Kidney glomerular epithelial cell (primary cell): ENCODE measurements at regions not wholly inside any gene's neighbourhood (a gene's known extent, or its start where the extent isn't known, plus 50 kb on each side); places are given as distances from the start of the nearest gene placed in this dataset.
A peak's percentile ranks its signal among the peaks of the same experiment; 100 is the strongest.

Experiments used
- DNase-seq: peaks from one replicate; lab custom pipeline; 2025; lab: John Stamatoyannopoulos, UW

- DNase-seq: no peak
These were observed 772.2 kb downstream of the LRFN5 start for GRCh38 chr14:42378880-42379279.

DNA sequence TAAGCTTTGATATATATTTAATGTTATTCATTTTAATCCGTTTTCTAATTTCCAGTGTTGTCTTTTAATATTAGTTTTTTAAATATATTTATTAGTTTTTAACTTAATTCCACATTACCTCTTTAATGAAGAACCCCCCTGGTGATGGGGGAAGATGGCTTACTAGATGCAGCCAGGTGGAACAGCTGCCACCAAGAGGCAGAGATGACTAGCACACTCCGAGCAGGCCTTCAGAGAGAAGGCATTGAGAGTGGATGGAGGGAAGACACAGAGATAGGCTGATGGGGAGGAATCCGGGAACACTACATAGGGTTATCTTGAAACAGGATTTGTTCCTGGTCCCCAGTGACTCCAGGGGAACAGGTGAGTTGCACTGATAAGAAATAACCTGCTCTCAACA is 771.6 kb downstream of the LRFN5 start:
- no peak for DNase-seq

DNA sequence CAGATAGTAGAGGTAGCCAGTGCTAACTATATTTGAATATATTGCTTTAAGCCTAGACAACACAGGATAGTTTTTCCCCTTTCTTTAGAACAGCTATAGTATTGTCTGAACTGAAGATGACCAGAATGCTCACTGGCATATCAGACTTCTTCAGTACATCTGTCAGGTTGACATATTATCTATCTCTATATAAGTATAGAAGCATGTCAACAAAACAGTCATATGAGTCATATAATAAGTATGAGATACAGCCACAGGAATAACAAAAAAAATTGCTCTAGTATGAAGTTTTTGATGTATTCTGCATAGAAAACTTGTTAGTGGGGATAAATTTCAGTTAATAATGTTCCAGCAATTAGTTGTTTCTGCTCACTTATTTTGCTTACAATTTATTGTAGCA is 767.7 kb downstream of the LRFN5 start:
- no peak for DNase-seq

DNA sequence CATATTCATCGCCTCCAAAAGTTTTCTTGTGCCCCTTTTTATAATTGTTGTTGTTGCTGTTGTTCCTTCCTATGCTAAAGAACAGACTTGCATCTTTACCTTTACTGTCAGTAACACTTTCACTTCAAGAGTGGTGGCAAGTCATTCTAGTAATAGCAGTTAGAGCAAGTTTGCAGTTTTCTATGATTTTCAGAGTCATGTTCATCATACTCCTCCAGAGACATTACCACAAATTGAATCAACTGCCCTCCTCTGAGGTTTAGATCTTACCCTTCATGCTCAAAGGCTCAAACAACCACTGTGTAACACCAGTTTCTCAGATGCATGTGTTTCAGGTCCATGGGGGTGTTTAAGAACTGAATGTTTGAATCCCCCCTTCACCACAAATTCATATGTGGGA is 763.4 kb downstream of the LRFN5 start:
- no peak for DNase-seq

DNA sequence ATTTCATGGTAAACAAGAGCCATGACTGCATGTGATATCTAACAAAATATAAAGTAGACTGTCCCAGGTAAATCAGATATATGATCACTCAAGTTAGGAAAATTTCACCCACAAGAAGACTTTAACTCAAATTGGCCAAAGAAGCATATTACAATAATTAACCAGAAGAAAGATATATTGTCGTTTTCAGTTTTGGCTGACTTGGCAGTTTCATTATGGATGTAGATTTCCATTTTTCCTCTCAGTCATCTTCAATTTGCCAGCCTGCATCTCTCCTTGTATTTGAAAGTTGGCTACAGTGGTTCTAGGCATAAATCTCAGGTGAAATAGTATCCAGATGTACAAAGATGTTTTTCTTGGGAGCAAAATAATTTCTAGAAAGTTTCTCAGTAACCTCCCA is 761.6 kb downstream of the LRFN5 start:
- DNase-seq: no peak

DNA sequence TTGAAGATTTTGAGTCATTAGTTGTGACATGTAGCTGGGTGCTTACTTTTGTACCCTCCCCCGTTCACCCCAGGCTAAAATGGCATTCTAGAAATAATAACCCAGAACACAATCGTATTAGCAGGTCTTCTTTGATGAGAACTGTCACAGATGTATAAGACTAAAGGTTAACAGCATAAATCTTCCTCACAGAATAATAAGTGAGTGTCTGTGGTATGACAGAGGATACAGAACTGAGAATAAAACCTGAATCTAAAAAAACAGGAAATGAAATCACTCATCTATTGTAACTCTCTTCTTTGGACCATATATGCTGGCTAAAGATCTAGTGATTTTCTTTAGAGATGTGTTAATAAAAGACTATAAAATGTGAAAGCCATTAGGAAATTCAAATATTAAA is 746.6 kb downstream of the LRFN5 start:
- no peak for DNase-seq

DNA sequence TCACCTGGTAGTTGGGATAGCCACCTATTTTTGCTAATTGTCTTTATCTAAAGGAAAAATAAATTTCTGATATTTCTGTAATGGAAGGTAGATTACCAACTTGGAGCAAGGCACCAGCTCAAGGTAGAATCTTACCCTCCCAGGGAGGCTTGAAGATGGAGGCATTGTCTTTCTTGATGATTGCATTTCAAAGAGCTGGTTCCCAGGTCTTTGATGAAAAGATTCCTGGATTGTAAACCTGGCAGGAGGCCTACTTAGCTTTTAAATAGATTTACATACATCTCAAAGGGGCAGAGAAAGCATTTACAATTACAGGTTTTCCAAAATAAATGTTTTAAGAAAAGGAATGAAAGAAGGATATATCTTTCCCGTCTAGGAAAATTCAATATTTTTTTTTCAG is 729.2 kb downstream of the LRFN5 start:
- no peak for DNase-seq

- no peak for DNase-seq
These were observed 728.3 kb downstream of the LRFN5 start for GRCh38 chr14:42334931-42335330.

DNA sequence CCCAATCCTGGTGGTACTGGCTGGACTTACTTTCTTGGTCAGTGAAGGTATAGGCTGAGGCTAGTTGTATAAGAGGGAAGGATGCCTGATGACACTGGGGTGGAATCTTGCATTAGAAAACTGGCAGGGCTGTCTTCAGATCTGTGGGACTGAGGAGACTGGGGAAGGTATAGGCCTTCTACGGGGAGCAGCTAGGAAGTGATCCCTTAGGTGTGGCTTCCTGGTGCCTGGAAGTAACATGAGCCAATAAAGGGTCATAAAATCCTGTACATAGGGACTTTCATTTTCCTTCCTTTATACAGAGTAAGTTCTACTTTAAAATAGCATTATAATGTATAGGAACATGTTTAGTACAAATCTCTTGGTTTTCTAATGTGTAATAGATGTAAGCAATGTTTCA is 716.8 kb downstream of the LRFN5 start:
- no peak for DNase-seq

- no peak for DNase-seq
These were observed 716.0 kb downstream of the LRFN5 start for GRCh38 chr14:42322531-42323284.

- DNase-seq: no peak
These were observed 713.3 kb downstream of the LRFN5 start for GRCh38 chr14:42319996-42320395.

GRCh38 chr14:42316693-42317092 is 710.0 kb downstream of the LRFN5 start:
- DNase-seq: no peak

DNA sequence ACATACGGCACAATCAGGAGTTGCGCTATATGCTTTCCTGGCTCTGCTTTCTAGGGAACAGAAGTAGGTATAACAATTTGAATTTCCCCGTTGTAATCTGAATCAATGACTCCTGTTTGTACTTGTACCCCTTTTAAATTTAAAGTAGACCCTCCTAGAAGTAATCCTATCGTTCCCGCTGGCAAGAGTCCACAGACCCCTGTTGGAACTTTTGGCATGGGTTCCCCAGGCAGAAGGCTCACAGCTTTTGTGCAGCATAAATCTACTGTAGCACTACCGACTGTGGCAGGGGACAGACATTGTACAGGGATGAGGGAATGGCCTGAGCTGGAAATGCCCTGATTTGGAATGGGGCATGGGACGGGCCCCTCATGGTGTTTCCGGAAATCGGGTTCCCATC is 705.2 kb downstream of the LRFN5 start:
- no peak for DNase-seq

DNA sequence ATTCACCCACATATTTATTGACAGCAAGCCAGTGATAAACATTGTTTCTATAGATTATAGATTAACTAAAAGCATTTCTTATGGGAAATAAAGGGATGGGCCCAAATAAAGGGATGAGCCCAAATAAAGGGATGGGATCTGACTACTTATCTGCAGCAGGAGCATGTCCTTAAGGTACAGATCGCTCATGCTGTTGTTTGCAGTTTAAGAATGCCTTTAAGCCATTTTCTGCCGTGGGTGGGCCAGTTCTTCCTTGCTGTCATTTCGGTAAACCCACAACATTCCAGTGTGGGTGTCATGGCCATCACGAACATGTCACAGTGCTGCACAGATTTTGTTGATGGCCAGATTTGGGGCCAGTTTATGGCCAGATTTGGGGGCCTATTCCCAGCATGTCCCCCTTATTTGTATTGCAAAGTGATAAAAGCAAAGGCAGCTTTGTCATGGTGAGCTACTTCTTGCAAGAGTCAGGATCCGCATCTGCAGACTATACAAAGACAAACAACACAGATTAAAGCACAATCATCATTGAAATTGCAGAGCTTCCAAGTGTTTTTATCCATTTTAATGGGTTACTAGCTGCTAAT is 700.7 kb downstream of the LRFN5 start:
- DNase-seq: no peak

GRCh38 chr14:42299692-42300091 is 693.0 kb downstream of the LRFN5 start:
- peak; percentile 67 for DNase-seq

DNA sequence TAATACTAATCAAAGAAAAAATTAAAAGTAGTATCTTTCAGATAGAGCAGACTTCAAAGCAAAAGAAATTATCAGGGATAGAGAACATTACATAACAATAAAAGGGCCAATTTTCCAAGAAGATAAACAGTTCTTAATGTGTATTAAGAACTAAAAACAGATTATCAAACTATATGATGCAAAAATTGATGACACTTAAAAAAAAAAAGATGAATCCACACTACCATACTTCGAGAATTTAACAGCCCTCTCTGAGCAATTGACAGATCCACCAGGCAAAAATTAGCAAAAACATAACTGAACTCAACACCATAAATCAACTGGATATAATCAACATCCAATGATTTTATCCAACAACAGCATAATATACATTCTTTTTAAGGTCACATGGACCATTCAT is 686.5 kb downstream of the LRFN5 start:
- DNase-seq: no peak

DNA sequence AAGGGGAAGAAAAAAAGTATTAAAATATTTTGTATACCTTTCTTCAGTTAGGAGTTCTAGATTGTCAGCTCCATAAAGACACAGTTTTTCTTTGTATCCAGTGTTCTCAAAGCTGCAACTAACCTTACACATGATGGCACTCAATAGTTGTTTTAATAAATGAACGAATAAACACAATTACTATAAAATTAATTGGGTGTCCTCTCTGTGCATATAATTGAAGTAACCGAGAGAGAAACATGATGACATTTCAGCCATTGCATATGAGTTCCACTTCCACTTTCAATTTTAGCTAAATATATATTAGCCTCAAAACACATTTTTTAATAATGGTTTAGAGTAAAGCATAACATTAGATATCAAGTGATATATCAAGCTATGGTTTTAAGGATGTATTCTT is 671.2 kb downstream of the LRFN5 start:
- no peak for DNase-seq

DNA sequence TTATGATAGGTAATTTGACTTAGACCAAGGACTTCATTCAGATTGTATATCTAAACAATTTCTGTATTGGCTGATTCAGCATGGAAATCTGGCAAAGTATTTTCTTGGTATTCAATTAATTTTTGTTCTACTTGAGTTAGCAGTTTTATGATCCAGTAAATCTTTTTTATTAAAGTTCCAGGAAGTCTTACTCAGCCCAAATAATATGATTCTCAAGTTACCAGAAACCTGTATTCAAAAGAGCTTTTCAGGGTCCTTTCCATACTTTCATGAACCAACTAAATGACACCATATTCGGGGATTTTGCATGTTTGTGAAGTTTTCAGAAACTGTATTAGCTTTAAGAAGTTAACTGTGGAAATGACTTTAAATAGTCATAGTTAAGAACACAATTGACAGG is 662.6 kb downstream of the LRFN5 start:
- no peak for DNase-seq

DNA sequence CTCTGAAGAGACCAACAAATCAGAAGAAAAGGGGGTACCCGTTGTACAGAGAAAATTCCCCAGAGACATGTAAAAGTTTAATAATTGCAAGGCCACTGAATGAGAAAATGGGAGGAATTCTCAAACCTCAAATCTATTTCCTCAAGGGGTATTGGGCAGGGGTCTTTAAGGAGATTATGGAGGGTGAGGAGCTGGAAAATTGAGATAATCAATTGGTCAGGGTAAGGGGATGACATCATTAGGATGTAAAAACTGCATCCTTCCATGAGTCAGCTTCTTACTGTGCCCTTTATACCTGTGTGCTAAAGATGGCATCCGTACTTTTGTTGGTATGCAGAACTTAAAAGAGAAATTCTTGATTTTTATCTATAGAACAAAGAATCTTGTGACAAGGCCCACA is 641.5 kb downstream of the LRFN5 start:
- no peak for DNase-seq

DNA sequence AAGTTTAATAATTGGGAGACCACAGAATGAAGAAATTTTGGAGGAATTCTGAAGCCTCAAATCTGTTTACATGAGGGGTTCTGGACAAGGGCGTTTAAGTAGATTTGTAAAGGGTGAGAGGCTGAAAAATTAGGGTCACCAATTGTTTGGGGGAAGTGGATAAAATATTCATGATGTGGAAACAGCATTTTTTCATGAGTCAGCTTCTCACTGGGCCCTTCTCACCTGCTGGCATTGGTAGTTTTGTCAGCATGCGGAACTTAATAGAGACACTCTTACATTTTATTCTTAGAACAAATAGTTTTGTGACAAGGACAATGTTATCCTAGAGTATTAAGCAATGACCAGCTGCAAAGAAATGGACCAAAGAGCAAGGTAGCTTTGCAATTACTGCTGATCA is 634.4 kb downstream of the LRFN5 start:
- no peak for DNase-seq

GRCh38 chr14:42229976-42230375 is 623.3 kb downstream of the LRFN5 start:
- peak; percentile 70 for DNase-seq

DNA sequence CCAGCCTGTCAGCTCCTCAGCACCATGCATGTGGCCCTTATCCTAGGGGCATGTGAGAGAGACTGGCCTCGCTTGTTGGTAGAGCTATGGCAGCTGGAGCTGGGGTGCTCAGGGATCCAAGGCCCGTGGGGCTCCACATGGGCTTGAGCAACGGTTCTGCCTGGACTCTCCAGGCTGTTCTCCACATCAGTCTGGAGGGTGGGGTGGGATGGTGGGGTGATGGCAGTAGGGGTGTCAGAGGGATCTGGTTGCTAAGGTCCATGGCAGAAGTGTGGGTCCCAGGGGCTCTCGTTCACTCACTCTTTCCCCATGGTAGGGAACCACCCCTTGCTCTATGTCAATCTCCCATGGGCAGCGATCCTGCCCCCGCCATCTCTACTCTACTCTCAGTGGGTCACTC is 622.6 kb downstream of the LRFN5 start:
- DNase-seq: no peak

DNA sequence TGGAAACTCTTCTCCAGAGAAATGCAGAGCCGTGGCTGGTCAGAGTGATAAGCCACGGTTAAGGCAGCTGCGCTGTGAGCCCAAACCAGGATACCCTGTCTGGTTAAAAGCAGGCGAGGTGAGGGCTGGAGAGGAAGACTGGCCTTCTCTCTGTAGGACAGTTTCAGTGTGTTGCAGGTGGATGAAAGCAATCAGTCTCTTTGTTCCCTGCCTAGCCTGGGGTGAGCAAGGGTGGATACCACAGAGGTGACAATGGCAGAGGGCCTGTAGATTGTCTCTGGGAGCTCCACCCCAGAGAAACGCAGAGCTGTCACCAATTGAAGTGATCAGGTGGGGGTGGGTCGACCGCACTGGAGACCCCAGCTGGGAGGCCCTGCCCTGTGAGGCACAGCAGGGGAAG is 621.9 kb downstream of the LRFN5 start:
- DNase-seq: no peak
